IPS-18a (cell line): ENCODE measurements at regions not wholly inside any gene's neighbourhood (a gene's known extent, or its start where the extent isn't known, plus 50 kb on each side); places are given as distances from the start of the nearest gene placed in this dataset.
"Not testable (repeated sequence)": the region's sequence is repeated elsewhere in the genome, so short reads cannot be mapped to it uniquely, and the experiment has no call there.

ENCODE experiments used
- H3K27ac ChIP-seq: one replicate; pipeline ENCODE4 v1.5.1; 2013; ENCODE audit warnings: low read length
- H3K27me3 ChIP-seq: one replicate; pipeline ENCODE4 v1.6.1; 2013; ENCODE audit warnings: mild to moderate bottlenecking, low read length; ENCODE audit not compliant: control insufficient read depth, insufficient read depth
- H3K36me3 ChIP-seq: one replicate; pipeline ENCODE4 v1.6.1; 2013; ENCODE audit warnings: low read depth, low read length; ENCODE audit not compliant: control insufficient read depth
- H3K4me1 ChIP-seq: one replicate; pipeline ENCODE4 v1.6.1; 2013; ENCODE audit warnings: low read depth, low read length; ENCODE audit not compliant: control insufficient read depth
- H3K4me3 ChIP-seq: one replicate; pipeline ENCODE4 v1.5.1; 2013; ENCODE audit warnings: low read length
- H3K9ac ChIP-seq: one replicate; pipeline ENCODE4 v1.6.1; 2013; ENCODE audit warnings: mild to moderate bottlenecking, low read length, moderate library complexity
- H3K9me3 ChIP-seq: one replicate; pipeline ENCODE4 v1.6.1; 2013; ENCODE audit warnings: low read depth, low read length; ENCODE audit not compliant: control insufficient read depth

DNA sequence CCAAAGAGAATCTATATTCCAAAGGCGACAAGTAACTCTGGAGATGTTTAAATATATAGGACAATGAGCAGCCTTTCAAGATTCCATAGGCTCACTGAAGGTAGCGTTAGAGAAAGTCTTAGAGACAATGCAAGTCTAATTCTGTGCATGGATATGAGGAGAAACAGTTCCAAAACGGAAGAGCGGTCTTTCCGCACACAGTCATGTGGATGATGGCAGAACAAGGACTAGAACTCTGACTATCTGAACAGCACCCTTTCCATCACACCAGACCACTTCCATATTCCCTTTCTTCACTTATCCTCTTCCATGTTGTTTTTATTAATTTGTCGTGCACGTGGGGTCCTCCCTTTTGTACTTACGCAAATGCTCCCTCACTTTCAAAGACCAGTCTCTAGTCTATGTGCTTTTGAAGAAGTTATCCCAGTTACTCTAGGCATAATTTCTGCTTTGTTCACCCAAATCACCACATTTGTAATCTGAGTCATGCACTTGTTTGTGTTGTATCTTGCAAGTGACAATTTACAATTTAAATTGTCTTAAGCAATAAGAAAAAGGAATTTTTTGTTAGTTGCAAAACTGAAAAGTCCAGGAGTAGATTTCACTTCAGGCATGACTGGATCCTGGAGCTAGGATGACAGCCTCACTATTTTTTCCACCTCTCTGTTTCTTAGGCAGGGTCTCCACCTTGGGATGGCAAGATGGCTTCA lies 116.0 kb upstream of the ADRA1B start:
- Histone ChIP-seq H3K27me3 (no peaks in the 10 kb centered on the region), H3K4me1 (no peaks in the 10 kb centered on the region), H3K27ac (no peak overlapping the region), H3K9ac (no peak overlapping the region), H3K36me3 (no peaks in the 10 kb centered on the region), H3K4me3 (no peak overlapping the region), H3K9me3 (no peaks in the 10 kb centered on the region)

DNA sequence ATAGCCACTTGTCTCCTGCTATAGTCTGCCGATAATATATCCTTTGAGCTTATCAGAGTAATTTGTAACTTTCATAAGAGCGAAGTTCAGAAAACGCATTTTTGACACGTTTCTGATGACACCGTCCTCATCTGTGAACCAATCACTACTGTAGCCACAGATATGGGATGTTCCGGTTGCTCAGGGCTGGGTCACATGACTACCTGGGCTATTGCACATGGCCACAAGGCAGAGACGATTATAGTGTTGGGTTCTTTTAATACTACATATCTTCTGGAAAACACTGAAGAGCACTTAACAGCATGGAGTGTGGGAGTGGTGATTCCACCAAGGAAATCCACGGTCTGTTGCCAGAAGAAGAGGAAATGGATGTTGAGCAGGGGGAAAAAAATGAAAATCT lies 115.0 kb upstream of the ADRA1B start:
- H3K9me3 ChIP-seq, result peaks cover 2% of the 10 kb centered on the region
- H3K36me3 ChIP-seq, result no peaks in the 10 kb centered on the region
- no peak overlapping the region for H3K27ac ChIP-seq
- no peaks in the 10 kb centered on the region for H3K4me1 ChIP-seq
- H3K4me3 ChIP-seq, result no peak overlapping the region
- H3K27me3 ChIP-seq, result no peaks in the 10 kb centered on the region
- no peak overlapping the region for H3K9ac ChIP-seq

DNA sequence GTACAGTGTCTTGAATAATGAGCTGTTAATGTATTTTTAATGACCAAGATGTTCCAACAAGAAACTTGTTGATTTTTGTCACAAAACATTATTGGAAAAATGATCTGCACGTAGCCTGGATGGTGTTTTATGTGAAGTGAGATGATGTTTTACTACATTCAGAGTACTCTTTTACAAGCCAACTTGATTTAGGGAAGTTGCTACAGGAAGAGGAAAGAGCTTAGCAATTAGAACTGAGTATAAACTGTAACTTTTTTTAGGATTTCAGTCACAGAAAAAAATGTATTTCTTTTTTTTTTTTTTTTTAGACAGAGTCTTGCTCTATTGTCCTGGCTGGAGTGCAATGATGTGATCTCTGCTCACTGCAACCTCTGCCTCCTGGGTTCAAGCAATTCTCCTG lies 113.6 kb upstream of the ADRA1B start:
- Histone ChIP-seq H3K27ac (no peak overlapping the region), H3K4me1 (no peaks in the 10 kb centered on the region), H3K27me3 (no peaks in the 10 kb centered on the region), H3K4me3 (no peak overlapping the region), H3K9me3 (peaks cover 2% of the 10 kb centered on the region), H3K9ac (no peak overlapping the region), H3K36me3 (no peaks in the 10 kb centered on the region)

DNA sequence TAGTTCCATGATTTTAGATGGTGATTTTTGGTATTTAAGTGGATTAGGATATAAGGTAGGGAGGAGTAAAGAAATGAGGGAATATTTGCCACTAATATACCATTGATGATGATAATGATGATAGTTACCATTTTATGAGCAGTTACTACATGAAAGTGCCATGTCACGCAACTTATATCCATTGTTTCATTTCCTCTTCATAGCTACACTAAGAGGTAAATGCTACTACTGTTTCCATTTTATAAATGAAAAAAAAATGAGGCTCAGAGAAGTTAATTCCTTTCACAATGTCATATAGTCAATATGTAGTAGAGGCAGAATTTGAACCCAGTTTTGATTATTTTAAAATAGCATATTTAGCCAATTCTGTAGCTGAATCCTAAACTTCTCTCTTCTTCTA lies 112.2 kb upstream of the ADRA1B start:
- Histone ChIP-seq H3K4me3 (no peak overlapping the region), H3K4me1 (no peaks in the 10 kb centered on the region), H3K36me3 (no peaks in the 10 kb centered on the region), H3K27ac (no peak overlapping the region), H3K9ac (no peak overlapping the region), H3K9me3 (peaks cover 2% of the 10 kb centered on the region), H3K27me3 (no peaks in the 10 kb centered on the region)

DNA sequence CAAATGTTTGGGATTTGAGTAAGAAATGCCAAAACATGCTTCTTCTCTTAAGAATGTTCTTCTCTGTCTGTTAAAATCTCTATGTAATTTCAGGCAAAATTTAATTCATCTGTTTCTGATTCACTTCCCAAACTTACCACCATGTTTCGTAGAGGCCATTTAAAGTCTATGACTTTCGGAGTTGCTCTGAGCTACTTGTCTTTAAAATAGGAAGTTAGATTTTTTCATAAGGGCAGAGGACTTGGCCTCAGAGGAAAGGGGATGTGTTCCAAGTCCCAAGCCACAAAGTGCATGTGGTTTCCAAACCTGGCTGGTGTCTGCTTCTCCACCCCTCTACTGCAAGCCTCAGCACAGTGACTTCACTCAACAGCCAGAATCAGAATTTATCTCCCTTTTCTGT lies 111.3 kb upstream of the ADRA1B start:
- no peak overlapping the region for H3K9ac ChIP-seq
- no peak overlapping the region for H3K27ac ChIP-seq
- H3K9me3 ChIP-seq, result peaks cover 2% of the 10 kb centered on the region
- no peaks in the 10 kb centered on the region for H3K36me3 ChIP-seq
- no peak overlapping the region for H3K4me3 ChIP-seq
- no peaks in the 10 kb centered on the region for H3K4me1 ChIP-seq
- no peaks in the 10 kb centered on the region for H3K27me3 ChIP-seq

DNA sequence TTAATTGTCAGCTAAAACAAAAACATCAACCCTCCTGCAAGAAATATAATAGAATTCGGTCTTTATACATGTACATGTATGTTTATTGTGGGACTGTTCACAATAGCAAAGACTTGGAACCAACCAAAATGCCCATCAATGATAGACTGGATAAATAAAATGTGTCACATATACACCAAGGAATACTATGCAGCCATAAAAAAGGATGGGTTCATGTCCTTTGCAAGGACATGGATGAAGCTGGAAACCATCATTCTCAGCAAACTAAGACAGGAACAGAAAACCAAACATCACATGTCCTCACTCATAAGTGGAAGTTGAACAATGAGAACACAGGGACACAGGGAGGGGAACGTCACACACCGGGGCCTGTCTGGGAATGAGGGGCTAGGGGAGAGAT lies 109.1 kb upstream of the ADRA1B start:
- H3K36me3 ChIP-seq, H3K27ac ChIP-seq, H3K27me3 ChIP-seq, H3K9me3 ChIP-seq, H3K4me1 ChIP-seq, H3K9ac ChIP-seq, H3K4me3 ChIP-seq: not testable (repeated sequence)

DNA sequence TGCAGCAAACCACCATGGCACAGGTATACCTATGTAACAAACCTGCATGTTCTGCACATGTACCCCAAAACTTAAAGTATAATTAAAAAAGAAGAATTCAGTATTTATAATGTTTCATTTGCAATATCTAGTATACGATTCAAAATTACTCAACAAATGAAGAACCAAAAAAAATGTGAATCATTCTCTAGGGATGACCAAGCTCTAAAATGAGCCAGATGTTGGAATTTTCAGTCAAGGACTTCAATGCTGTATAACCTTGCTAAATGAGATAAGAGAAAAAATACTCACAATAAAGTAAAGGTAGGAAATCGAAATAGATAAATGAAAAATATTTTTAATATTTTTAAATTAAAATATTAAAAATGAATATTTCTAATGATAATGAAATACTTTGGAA lies 108.7 kb upstream of the ADRA1B start:
- H3K4me3 ChIP-seq, result no peak overlapping the region
- no peaks in the 10 kb centered on the region for H3K4me1 ChIP-seq
- H3K36me3 ChIP-seq, result no peaks in the 10 kb centered on the region
- H3K9ac ChIP-seq, result no peak overlapping the region
- no peak overlapping the region for H3K27ac ChIP-seq
- H3K27me3 ChIP-seq, result no peaks in the 10 kb centered on the region
- H3K9me3 ChIP-seq, result peaks cover 2% of the 10 kb centered on the region

DNA sequence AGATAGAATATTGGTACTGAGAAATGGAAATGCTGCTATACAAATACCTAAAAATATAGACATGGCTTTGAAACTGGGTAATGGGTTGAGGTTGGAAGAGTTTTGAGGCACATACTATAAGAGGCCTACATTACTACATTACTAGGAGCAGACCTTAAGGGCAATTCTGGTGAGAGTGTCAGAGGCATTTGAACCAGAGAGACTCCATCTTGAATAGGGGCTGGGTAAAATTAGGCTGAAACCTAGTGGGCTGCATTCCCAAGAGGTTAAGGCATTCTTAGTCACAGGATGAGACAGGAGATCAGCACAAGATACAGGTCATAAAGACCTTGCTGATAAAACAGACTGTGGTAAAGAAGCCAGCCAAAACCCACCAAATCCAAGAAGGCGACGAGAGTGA lies 104.6 kb upstream of the ADRA1B start:
- H3K27ac ChIP-seq, result no peak overlapping the region
- H3K27me3 ChIP-seq, result no peaks in the 10 kb centered on the region
- H3K4me1 ChIP-seq, result peaks cover 4% of the 10 kb centered on the region
- H3K9me3 ChIP-seq, result no peaks in the 10 kb centered on the region
- H3K36me3 ChIP-seq, result no peaks in the 10 kb centered on the region
- no peak overlapping the region for H3K4me3 ChIP-seq
- no peak overlapping the region for H3K9ac ChIP-seq

DNA sequence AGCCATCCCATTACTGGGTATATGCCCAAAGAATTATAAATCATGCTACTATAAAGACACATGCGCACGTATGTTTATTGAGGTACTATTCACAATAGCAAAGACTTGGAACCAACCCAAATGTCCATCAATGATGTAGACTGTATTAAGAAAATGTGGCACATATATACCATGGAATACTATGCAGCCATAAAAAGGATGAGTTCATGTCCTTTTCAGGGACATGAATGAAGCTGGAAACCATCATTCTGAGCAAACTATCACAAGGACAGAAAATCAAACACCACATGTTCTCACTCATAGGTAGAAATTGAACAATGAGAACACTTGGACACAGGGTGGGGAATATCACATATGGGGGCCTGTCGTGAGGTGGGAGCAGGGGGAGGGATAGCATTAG lies 103.5 kb upstream of the ADRA1B start:
- not testable (repeated sequence) for H3K27ac ChIP-seq, H3K36me3 ChIP-seq, H3K27me3 ChIP-seq, H3K4me3 ChIP-seq, H3K9ac ChIP-seq, H3K4me1 ChIP-seq, H3K9me3 ChIP-seq

DNA sequence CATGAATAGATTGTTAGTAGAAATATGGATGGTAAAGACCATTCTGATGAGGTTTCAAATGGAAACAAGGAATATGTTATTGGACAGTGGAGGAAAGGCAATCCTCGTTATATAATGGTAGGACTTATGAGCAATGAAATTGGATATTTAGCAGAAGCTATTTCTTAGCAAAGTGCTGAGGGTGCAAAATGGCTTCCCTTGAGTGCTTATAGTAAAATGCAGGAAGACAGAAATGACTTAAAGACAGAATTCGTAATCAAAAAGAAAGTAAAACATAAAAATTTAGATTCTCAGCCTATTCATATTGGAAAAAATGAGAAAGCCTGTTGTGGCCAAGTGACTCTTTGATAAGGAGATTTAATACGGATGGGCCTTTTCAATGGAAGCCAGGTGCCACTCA lies 102.1 kb upstream of the ADRA1B start:
- Histone ChIP-seq H3K27me3 (no peaks in the 10 kb centered on the region), H3K36me3 (no peaks in the 10 kb centered on the region), H3K9me3 (no peaks in the 10 kb centered on the region), H3K4me1 (peaks cover 4% of the 10 kb centered on the region), H3K4me3 (no peak overlapping the region), H3K9ac (no peak overlapping the region), H3K27ac (no peak overlapping the region)

DNA sequence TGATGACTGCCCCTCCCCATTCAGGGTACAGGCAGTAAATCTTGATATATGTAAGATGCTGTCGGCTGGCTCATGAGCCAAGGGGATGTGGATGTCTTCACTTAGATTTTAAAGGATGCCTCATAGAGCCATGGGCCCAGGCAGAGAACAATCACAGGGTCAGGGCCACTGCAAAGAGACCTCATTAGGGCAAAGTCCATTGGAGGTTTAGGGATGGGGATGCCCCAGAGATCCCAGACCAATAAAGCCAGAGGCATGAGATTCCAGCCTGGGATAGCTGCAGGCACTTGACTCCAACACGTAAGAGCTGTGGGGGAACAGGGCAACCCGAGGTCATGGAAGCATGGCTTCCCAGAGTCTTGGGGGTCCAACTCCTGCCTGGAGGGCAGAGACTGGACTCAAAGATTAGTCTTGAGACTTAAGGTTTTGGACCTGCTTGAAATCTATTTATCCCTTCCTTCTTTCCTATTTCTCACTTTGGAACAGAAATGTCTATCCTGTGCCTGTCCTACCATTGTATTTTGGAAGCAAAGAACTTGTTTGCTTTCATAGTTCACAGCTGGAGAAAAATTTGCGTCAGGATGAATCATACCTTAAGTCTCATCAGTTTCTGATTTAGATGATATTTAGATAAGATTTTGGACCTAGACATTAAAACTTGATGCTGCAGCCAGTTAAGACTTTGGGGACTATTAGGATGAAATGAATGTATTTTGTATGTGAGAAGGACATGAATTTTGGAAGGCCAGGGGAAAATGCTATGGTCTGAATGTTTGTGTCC lies 101.3 kb upstream of the ADRA1B start:
- no peaks in the 10 kb centered on the region for H3K36me3 ChIP-seq
- H3K9ac ChIP-seq, result no peak overlapping the region
- no peaks in the 10 kb centered on the region for H3K27me3 ChIP-seq
- no peak overlapping the region for H3K27ac ChIP-seq
- H3K4me3 ChIP-seq, result no peak overlapping the region
- no peaks in the 10 kb centered on the region for H3K9me3 ChIP-seq
- H3K4me1 ChIP-seq, result peaks cover 4% of the 10 kb centered on the region
